NB4 (cell line): ENCODE measurements at regions not wholly inside any gene's neighbourhood (a gene's known extent, or its start where the extent isn't known, plus 50 kb on each side); places are given as distances from the start of the nearest gene placed in this dataset.

Experiments used
- CTCF ChIP-seq: IDR thresholded peaks from one replicate; pipeline ENCODE4 v1.5.1; 2012; ENCODE audit warnings: low read depth, low read length
- MAX ChIP-seq: IDR thresholded peaks from 2 replicates; pipeline ENCODE4 v1.6.1; 2011; ENCODE audit warnings: low read depth, low read length
- POLR2A ChIP-seq: IDR thresholded peaks from 2 replicates; pipeline ENCODE4 v1.6.1; 2011; ENCODE audit warnings: mild to moderate bottlenecking; ENCODE audit not compliant: insufficient read length; ENCODE audit errors: extremely low read depth

GRCh38 chr4:30904588-30904987, 184.4 kb downstream of the PCDH7 start:
- TF ChIP-seq POLR2A (no peak), CTCF (no peak), MAX (no peak)
